IPS-18a (cell line): ENCODE measurements at regions not wholly inside any gene's neighbourhood (a gene's known extent, or its start where the extent isn't known, plus 50 kb on each side); places are given as distances from the start of the nearest gene placed in this dataset.
"Not testable (repeated sequence)": the region's sequence is repeated elsewhere in the genome, so short reads cannot be mapped to it uniquely, and the experiment has no call there.

Experiments
- H3K27ac ChIP-seq: one replicate; pipeline ENCODE4 v1.5.1; 2013; ENCODE audit warnings: low read length
- H3K27me3 ChIP-seq: one replicate; pipeline ENCODE4 v1.6.1; 2013; ENCODE audit warnings: mild to moderate bottlenecking, low read length; ENCODE audit not compliant: control insufficient read depth, insufficient read depth
- H3K36me3 ChIP-seq: one replicate; pipeline ENCODE4 v1.6.1; 2013; ENCODE audit warnings: low read depth, low read length; ENCODE audit not compliant: control insufficient read depth
- H3K4me1 ChIP-seq: one replicate; pipeline ENCODE4 v1.6.1; 2013; ENCODE audit warnings: low read depth, low read length; ENCODE audit not compliant: control insufficient read depth
- H3K4me3 ChIP-seq: one replicate; pipeline ENCODE4 v1.5.1; 2013; ENCODE audit warnings: low read length
- H3K9ac ChIP-seq: one replicate; pipeline ENCODE4 v1.6.1; 2013; ENCODE audit warnings: mild to moderate bottlenecking, low read length, moderate library complexity
- H3K9me3 ChIP-seq: one replicate; pipeline ENCODE4 v1.6.1; 2013; ENCODE audit warnings: low read depth, low read length; ENCODE audit not compliant: control insufficient read depth

DNA sequence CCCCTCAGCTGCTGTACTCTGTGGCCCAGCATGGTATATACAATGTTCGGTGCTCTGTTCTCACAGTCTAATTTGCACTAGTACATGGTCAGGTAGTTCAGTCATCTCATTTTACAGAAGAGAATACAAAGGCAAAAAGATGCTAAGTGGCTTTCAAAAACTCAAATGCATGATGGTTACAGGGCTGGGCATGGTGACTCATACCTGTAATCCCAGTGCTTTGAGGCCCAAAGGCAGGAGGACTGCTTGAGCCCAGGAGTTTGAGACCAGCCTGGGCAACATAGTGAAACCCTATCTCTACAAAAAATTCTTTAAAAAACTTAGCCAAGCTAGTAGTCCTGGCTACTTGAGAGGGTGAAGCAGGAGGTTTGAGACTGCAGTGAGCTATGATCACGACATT is 210.5 kb upstream of the KIT start:
- H3K27me3 ChIP-seq = no peaks in the 10 kb centered on the region
- peaks cover 8% of the 10 kb centered on the region for H3K9me3 ChIP-seq
- no peak overlapping the region for H3K4me3 ChIP-seq
- no peaks in the 10 kb centered on the region for H3K36me3 ChIP-seq
- no peak overlapping the region for H3K27ac ChIP-seq
- no peak overlapping the region for H3K9ac ChIP-seq
- no peaks in the 10 kb centered on the region for H3K4me1 ChIP-seq

DNA sequence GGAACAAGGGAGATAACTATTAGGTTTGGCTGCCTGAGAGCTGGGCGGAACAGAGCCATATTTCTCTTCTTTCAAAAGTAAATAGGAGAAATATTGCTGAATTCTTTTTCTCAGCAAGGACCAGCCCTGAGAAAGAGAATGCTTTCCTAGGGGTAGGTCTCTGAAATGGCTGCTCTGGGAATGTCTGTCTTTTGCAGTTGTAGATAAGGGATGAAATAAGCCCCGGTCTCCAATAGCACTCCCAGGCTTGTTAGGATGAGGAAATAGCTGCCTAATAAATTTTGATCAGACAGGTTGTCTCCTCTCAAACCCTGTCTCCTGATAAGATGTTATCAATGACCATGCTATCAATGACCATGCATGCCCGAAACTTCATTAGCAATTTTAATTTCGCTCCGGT is 207.8 kb upstream of the KIT start:
- no peaks in the 10 kb centered on the region for H3K27me3 ChIP-seq
- H3K4me1 ChIP-seq = no peaks in the 10 kb centered on the region
- H3K9ac ChIP-seq = no peak overlapping the region
- H3K36me3 ChIP-seq = no peaks in the 10 kb centered on the region
- no peak overlapping the region for H3K27ac ChIP-seq
- H3K4me3 ChIP-seq = no peak overlapping the region
- peaks cover 8% of the 10 kb centered on the region for H3K9me3 ChIP-seq

DNA sequence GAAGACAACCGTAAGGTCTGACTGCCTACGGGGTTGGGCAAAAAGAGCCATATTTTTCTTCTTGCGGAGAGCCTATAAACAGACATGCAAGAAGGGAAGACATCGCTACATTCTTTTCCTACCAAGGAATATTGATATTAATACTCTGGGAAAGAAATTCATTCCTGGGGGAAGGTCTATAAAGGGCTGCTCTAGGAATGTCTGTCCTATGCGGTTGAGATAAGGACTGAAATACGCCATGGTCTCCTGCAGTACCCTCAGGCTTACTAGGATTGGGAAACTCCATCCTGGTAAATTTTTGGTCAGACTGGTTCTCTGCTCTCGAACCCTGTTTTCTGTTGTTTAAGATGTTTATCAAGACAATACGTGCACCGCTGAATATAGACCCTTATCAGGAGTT is 190.8 kb upstream of the KIT start:
- not testable (repeated sequence) for H3K9ac ChIP-seq, H3K4me3 ChIP-seq, H3K27ac ChIP-seq, H3K4me1 ChIP-seq, H3K36me3 ChIP-seq, H3K9me3 ChIP-seq, H3K27me3 ChIP-seq

DNA sequence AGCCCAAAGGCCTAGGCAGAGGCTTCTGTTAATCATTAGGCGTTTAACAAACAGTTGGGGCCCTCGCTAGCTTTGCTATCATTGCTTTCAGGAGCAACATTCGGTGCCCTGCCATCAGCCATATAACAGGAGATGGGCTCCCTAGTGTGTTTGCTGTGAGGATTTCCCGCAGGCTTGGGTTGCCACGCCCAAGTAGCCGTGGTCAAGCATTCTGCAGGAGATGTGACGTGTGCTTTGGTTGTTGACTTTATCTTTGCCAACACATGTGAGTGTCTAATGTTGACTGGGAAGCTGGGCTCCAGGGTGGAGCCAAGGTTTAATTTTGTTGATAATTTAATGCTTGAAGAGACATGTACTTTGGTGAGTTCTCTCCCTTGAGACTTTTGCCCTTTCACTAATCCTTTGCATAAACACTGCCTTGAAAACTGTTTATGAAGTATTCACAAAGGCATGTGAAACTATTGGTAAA is 184.6 kb upstream of the KIT start:
- no peaks in the 10 kb centered on the region for H3K27me3 ChIP-seq
- peaks cover 3% of the 10 kb centered on the region for H3K9me3 ChIP-seq
- H3K4me3 ChIP-seq = no peak overlapping the region
- no peak overlapping the region for H3K27ac ChIP-seq
- H3K9ac ChIP-seq = no peak overlapping the region
- no peaks in the 10 kb centered on the region for H3K36me3 ChIP-seq
- no peaks in the 10 kb centered on the region for H3K4me1 ChIP-seq

DNA sequence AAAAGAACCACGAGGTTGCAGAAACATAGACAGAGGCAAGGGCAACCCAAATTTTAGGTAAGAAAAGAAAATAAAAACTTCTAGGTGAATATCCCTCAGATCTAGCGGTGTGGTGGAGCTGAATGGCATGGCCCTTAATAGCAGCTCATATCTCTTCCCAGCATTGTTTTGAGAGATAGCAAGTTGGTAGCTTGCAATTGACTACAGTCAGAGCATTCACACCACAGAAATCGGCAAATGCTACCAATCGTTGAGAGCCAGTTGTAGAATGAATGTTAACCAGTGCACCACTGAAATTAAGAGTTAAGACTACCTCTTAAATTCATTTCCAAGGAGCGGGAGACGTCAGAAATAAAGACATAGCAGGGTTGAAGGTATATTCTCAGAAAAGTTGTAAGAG is 184.0 kb upstream of the KIT start:
- no peaks in the 10 kb centered on the region for H3K36me3 ChIP-seq
- H3K27ac ChIP-seq = no peak overlapping the region
- no peaks in the 10 kb centered on the region for H3K4me1 ChIP-seq
- H3K27me3 ChIP-seq = no peaks in the 10 kb centered on the region
- no peak overlapping the region for H3K9ac ChIP-seq
- H3K4me3 ChIP-seq = no peak overlapping the region
- peaks cover 3% of the 10 kb centered on the region for H3K9me3 ChIP-seq

DNA sequence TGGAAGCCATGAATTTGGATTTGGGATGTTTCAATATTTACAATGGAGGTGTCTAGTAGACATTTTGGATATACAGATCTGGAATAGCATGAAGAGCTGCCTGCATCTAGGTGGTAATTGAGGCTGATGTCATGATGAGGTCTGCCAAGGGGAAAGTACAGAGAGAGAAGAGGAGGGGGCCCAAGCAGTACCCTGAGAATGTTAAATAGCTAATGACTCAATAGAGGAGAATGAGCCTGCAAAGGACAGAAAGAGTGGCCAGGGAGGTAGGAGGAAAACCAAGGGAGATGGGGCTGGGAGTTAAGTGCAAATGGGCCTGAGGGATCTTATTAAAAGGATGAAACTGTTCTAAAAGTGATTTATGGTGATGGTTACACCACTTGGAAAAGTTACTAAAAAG is 182.2 kb upstream of the KIT start:
- H3K9ac ChIP-seq = no peak overlapping the region
- no peak overlapping the region for H3K4me3 ChIP-seq
- no peaks in the 10 kb centered on the region for H3K9me3 ChIP-seq

DNA sequence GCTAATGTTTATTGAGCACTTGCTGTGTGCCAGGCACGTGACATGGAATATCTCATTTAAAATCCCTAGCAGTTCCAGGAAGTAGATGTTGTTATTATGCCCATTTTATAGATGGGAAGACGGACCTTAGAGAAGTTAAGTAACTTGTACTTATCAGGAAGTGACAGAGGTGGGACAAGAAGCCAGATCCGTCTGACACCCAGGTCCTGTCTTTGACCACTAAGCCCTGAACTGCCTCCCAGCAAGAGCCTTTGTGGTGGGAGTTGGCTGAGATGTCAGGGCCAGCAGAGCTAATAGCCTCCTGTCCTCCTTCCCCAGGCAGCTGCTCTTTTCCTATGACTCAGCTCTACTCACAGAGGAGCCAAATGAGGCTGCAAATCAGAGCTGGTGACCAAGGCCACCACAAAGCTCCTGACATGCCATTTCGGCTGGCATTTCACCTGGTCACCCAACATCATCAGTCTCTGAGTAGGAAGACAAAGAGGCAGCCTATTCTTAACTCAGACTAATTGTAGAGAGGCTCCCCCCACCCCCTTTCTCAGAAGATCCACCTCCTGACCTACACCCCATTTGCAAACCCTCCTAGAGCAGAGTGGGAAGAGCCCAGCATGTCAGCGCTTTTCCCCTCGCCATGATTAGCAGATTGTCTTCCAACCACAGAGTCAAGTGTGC is 175.1 kb upstream of the KIT start:
- Histone ChIP-seq H3K9me3 (no peaks in the 10 kb centered on the region), H3K9ac (no peak overlapping the region), H3K4me3 (no peak overlapping the region), H3K27ac (no peak overlapping the region), H3K27me3 (no peaks in the 10 kb centered on the region), H3K4me1 (no peaks in the 10 kb centered on the region), H3K36me3 (no peaks in the 10 kb centered on the region)

More for the DNA sequence above, 182.2 kb upstream of the KIT start:
- H3K27ac ChIP-seq = no peak overlapping the region
- H3K36me3 ChIP-seq = no peaks in the 10 kb centered on the region
- H3K4me1 ChIP-seq = no peaks in the 10 kb centered on the region
- no peaks in the 10 kb centered on the region for H3K27me3 ChIP-seq

DNA sequence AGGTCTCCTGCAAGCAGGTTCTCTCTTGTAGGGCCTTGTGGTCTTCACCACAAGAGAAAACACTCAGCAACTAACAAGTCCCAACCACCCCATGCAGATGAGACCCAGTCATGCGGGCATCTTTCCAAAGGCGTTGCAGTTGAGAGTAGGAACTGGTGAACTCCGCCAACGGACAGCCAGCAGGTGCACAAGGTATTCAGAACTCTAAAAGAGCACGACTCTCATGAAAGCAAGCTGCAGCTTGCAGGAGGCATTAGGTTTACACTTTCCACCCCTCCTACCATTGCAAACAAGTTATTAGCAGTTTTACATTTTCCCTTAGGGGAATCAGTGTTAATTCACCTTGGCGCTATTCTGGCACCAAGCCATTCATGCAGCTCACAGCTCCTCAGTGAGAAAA is 173.4 kb upstream of the KIT start:
- H3K4me3 ChIP-seq = no peak overlapping the region
- no peaks in the 10 kb centered on the region for H3K4me1 ChIP-seq
- H3K9ac ChIP-seq = no peak overlapping the region
- no peaks in the 10 kb centered on the region for H3K36me3 ChIP-seq
- no peak overlapping the region for H3K27ac ChIP-seq
- no peaks in the 10 kb centered on the region for H3K27me3 ChIP-seq
- no peaks in the 10 kb centered on the region for H3K9me3 ChIP-seq

DNA sequence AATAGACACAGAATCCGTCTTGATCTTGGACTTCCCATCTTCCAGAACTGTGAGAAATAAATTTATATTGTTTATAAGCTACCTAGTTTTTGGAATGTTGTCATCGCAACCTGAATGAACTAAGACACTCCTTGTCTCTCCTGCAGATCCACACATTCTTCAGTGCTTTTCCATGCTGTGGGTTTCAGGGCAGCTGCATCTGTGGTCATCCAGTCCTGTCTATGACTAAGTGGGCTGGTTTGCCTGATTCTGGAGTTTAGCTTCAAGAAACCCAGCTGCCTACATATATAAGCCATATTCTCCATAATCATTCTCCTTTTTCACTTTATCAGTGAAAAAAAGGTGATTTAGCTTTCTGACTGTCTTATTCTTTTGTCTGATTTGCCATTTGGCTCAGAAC is 170.3 kb upstream of the KIT start:
- H3K4me3 ChIP-seq = no peak overlapping the region
- H3K9me3 ChIP-seq = no peaks in the 10 kb centered on the region
- no peak overlapping the region for H3K27ac ChIP-seq
- H3K36me3 ChIP-seq = no peaks in the 10 kb centered on the region
- H3K27me3 ChIP-seq = no peaks in the 10 kb centered on the region
- no peaks in the 10 kb centered on the region for H3K4me1 ChIP-seq
- no peak overlapping the region for H3K9ac ChIP-seq

DNA sequence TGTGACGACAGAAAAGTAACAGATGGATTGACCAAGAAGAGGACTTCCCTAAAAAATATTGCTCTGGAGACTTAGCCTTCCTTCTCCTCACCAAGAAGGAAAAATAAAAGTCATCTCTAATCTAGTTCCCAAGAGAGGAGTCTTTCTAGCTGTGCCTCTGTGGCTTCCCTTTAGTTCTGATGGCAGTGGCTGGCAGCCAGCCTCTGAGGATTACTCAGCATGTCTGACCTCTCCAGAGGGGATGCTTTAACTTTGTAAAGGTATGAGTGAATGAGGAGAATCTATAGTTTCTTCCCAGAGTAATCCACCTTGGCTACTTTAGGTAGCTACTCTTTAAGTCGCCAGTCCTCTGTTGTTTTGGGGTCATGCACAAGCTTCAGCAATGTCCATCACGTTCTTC is 163.9 kb upstream of the KIT start:
- no peak overlapping the region for H3K9ac ChIP-seq
- H3K27me3 ChIP-seq = no peaks in the 10 kb centered on the region
- no peak overlapping the region for H3K27ac ChIP-seq
- no peaks in the 10 kb centered on the region for H3K9me3 ChIP-seq
- H3K4me1 ChIP-seq = peaks cover 5% of the 10 kb centered on the region
- no peaks in the 10 kb centered on the region for H3K36me3 ChIP-seq
- H3K4me3 ChIP-seq = no peak overlapping the region

DNA sequence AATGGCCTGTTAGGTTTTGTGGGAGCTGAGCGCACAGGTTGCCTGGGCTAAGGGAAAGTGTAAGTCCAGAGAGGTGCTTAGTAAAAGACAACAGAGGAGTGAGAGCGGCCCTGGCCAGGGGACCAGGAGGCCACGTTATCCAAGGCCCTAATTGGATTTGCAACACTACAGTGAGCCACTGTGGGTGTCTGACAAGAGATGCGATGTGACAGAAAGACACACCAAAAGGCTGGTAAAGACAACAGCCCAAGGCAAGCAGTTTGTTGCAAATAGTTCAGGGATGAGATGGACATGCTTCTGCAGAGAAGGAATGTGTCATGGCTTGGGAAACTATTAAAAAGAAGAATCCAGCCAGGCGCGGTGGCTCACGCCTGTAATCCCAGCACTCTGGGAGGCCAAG is 162.7 kb upstream of the KIT start:
- Histone ChIP-seq H3K4me1 (peaks cover 16% of the 10 kb centered on the region), H3K36me3 (no peaks in the 10 kb centered on the region), H3K9ac (no peak overlapping the region), H3K9me3 (no peaks in the 10 kb centered on the region), H3K4me3 (no peak overlapping the region), H3K27ac (no peak overlapping the region), H3K27me3 (no peaks in the 10 kb centered on the region)

DNA sequence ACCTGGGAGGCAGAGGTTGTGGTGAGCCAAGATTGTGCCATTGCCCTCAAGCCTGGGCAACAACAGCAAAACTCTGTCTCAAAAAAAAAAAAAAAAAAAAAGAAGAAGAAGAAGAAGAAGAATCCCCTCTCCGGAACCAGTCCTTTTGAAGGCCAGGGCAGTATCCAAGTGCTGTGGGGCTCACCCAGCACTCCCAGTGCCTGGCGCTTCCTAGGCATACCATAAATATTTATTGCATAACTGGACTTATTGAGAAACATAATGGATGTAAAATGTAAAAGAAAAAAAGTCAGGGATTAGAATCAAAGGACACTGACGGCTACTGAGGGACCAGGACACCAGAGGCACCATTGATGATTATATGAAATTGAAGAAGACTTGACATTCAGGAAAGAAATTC is 162.1 kb upstream of the KIT start:
- H3K4me1 ChIP-seq = peaks cover 16% of the 10 kb centered on the region
- H3K27me3 ChIP-seq = no peaks in the 10 kb centered on the region
- no peak overlapping the region for H3K9ac ChIP-seq
- H3K4me3 ChIP-seq = no peak overlapping the region
- no peaks in the 10 kb centered on the region for H3K9me3 ChIP-seq
- H3K36me3 ChIP-seq = no peaks in the 10 kb centered on the region
- H3K27ac ChIP-seq = no peak overlapping the region
